DND-41 (cell line): ENCODE measurements at regions not wholly inside any gene's neighbourhood (a gene's known extent, or its start where the extent isn't known, plus 50 kb on each side); places are given as distances from the start of the nearest gene placed in this dataset.

Experiments
- EZH2 ChIP-seq: IDR thresholded peaks from 3 replicates; pipeline ENCODE4 v1.6.1; 2012; ENCODE audit warnings: borderline replicate concordance, low read depth, mild to moderate bottlenecking, moderate library complexity, low read length, inconsistent platforms; ENCODE audit not compliant: severe bottlenecking
- TF ChIP-seq, protein P1 (sequence below): IDR thresholded peaks from 2 replicates; pipeline ENCODE4 v1.5.1; 2012; ENCODE audit warnings: borderline replicate concordance, low read length, moderate library complexity, mild to moderate bottlenecking; ENCODE audit not compliant: poor library complexity, severe bottlenecking; ENCODE audit errors: extremely low read depth

DNA sequence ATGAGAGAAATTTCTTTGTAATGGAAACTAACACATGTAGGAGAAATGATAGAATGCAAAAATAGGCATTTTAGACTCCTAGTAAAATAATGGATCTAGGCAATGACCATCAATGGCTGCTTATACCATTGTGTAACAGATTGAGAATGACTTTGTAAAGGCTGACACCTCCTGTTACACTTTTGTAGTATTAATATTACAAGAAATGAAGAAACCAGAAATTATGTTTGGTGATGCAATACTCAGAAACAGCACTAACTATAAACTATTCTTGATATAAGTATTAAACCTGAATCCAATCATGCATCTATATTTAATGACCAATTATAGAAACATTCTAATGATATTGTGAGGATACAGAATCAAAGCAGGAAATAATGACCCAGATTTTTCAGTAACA lies 108.5 kb upstream of the CNTN1 start:
- TF ChIP-seq, protein P1, sequence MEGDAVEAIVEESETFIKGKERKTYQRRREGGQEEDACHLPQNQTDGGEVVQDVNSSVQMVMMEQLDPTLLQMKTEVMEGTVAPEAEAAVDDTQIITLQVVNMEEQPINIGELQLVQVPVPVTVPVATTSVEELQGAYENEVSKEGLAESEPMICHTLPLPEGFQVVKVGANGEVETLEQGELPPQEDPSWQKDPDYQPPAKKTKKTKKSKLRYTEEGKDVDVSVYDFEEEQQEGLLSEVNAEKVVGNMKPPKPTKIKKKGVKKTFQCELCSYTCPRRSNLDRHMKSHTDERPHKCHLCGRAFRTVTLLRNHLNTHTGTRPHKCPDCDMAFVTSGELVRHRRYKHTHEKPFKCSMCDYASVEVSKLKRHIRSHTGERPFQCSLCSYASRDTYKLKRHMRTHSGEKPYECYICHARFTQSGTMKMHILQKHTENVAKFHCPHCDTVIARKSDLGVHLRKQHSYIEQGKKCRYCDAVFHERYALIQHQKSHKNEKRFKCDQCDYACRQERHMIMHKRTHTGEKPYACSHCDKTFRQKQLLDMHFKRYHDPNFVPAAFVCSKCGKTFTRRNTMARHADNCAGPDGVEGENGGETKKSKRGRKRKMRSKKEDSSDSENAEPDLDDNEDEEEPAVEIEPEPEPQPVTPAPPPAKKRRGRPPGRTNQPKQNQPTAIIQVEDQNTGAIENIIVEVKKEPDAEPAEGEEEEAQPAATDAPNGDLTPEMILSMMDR, result no peak
- TF ChIP-seq EZH2, result no peak
